HEK293 (cell line): ENCODE measurements at regions not wholly inside any gene's neighbourhood (a gene's known extent, or its start where the extent isn't known, plus 50 kb on each side); places are given as distances from the start of the nearest gene placed in this dataset.

Experiments used
- CTCF ChIA-PET: fragments of 350-600 bp; formaldehyde crosslinking; extraction: SDS; loops from one replicate; lab custom pipeline; 2021; ENCODE audit warnings: antibody characterized with exemption; lab: Yijun Ruan, JAX
- POLR2A ChIA-PET: fragments of 300-600 bp; formaldehyde crosslinking; extraction: SDS; loops from one replicate; lab custom pipeline; 2020; ENCODE audit warnings: antibody characterized with exemption, inconsistent platforms; lab: Yijun Ruan, JAX
- H3K27ac ChIP-seq: fragments of 200-500 bp; sonication (Bioruptor generic); 2 replicates; pipeline ENCODE4 v1.5.1; 2014; ENCODE audit warnings: low read depth, low read length, control low read depth, inconsistent platforms; ENCODE audit errors: extremely low read depth
- H3K36me3 ChIP-seq, 2 experiments: fragments of 200-500 bp in 1 of 2; sonication (Bioruptor generic) in 1 of 2; 1 replicate in 1 of 2; 2 replicates in 1 of 2; pipeline ENCODE4 v1.5.1; 2014 to 2017; ENCODE audit warnings: inconsistent platforms in 2 of 2, low read length in 2 of 2; ENCODE audit not compliant: control insufficient read depth in 2 of 2, insufficient read depth in 1 of 2
- H3K4me1 ChIP-seq: fragments of 200-500 bp; sonication (Bioruptor generic); 2 replicates; pipeline ENCODE4 v1.5.1; 2014; ENCODE audit warnings: mild to moderate bottlenecking, low read length, inconsistent platforms; ENCODE audit not compliant: control insufficient read depth, insufficient read depth
- H3K4me3 ChIP-seq: 2 replicates; pipeline ENCODE4 v1.5.1; 2011; ENCODE audit warnings: low read depth, mild to moderate bottlenecking, control low read depth, low read length, moderate library complexity
- H3K9me3 ChIP-seq: fragments of 200-500 bp; sonication (Bioruptor generic); 2 replicates; pipeline ENCODE4 v1.5.1; 2014; ENCODE audit warnings: low read depth, low read length, inconsistent platforms; ENCODE audit not compliant: control insufficient read depth, insufficient read depth
- ATF2 ChIP-seq: fragments of 450-650 bp; formaldehyde crosslinking; IDR thresholded peaks from 2 replicates; pipeline ENCODE4 v1.5.1; 2016; ENCODE audit warnings: missing biosample characterization, missing genetic modification characterization, low read depth
- GLI4 ChIP-seq: fragments of 450-650 bp; formaldehyde crosslinking; IDR thresholded peaks from 2 replicates; pipeline ENCODE4 v1.5.1; 2016; ENCODE audit warnings: missing biosample characterization, missing genetic modification characterization
- KLF10 ChIP-seq: fragments of 450-650 bp; IDR thresholded peaks from 2 replicates; pipeline ENCODE4 v1.5.1; 2018; ENCODE audit warnings: missing biosample characterization, mild to moderate bottlenecking, missing genetic modification characterization
- PRDM10 ChIP-seq: fragments of 450-650 bp; formaldehyde crosslinking; IDR thresholded peaks from 2 replicates; pipeline ENCODE4 v1.5.1; 2016; ENCODE audit warnings: missing biosample characterization, missing genetic modification characterization
- PRDM6 ChIP-seq: fragments of 450-650 bp; formaldehyde crosslinking; IDR thresholded peaks from 2 replicates; pipeline ENCODE4 v1.5.1; 2017; ENCODE audit warnings: missing biosample characterization, missing genetic modification characterization
- SP3 ChIP-seq: fragments of 450-650 bp; formaldehyde crosslinking; IDR thresholded peaks from 2 replicates; pipeline ENCODE4 v1.5.1; 2016; ENCODE audit warnings: missing biosample characterization, missing genetic modification characterization
- SP7 ChIP-seq: fragments of 450-650 bp; formaldehyde crosslinking; IDR thresholded peaks from 2 replicates; pipeline ENCODE4 v1.5.1; 2016; ENCODE audit warnings: missing biosample characterization, missing genetic modification characterization
- ZBTB1 ChIP-seq: fragments of 450-650 bp; formaldehyde crosslinking; IDR thresholded peaks from 2 replicates; pipeline ENCODE4 v1.5.1; 2016; ENCODE audit warnings: missing biosample characterization, missing genetic modification characterization
- ZBTB10 ChIP-seq: fragments of 450-650 bp; formaldehyde crosslinking; IDR thresholded peaks from 2 replicates; pipeline ENCODE4 v1.5.1; 2016; ENCODE audit warnings: missing biosample characterization, missing genetic modification characterization
- ZBTB26 ChIP-seq: fragments of 450-650 bp; formaldehyde crosslinking; optimal IDR thresholded peaks from 2 replicates; pipeline ENCODE3; 2016; ENCODE audit warnings: missing biosample characterization, mild to moderate bottlenecking, missing genetic modification characterization
- ZFP37 ChIP-seq: fragments of 450-650 bp; formaldehyde crosslinking; IDR thresholded peaks from 2 replicates; pipeline ENCODE4 v1.5.1; 2016; ENCODE audit warnings: missing biosample characterization, missing genetic modification characterization
- ZNF157 ChIP-seq: fragments of 450-650 bp; formaldehyde crosslinking; IDR thresholded peaks from 2 replicates; pipeline ENCODE4 v1.5.1; 2016; ENCODE audit warnings: missing biosample characterization, missing genetic modification characterization
- ZNF223 ChIP-seq: fragments of 450-650 bp; formaldehyde crosslinking; IDR thresholded peaks from 2 replicates; pipeline ENCODE4 v1.5.1; 2016; ENCODE audit warnings: missing biosample characterization, missing genetic modification characterization
- ZNF404 ChIP-seq: fragments of 450-650 bp; formaldehyde crosslinking; IDR thresholded peaks from 2 replicates; pipeline ENCODE4 v1.5.1; 2017; ENCODE audit warnings: missing biosample characterization, missing genetic modification characterization
- ZNF48 ChIP-seq: fragments of 450-650 bp; formaldehyde crosslinking; IDR thresholded peaks from 2 replicates; pipeline ENCODE4 v1.5.1; 2016; ENCODE audit warnings: missing biosample characterization, missing genetic modification characterization
- ZNF521 ChIP-seq: fragments of 450-650 bp; formaldehyde crosslinking; IDR thresholded peaks from 2 replicates; pipeline ENCODE4 v1.5.1; 2017; ENCODE audit warnings: missing biosample characterization, mild to moderate bottlenecking, missing genetic modification characterization
- ZNF600 ChIP-seq: fragments of 450-650 bp; formaldehyde crosslinking; IDR thresholded peaks from 2 replicates; pipeline ENCODE4 v1.5.1; 2016; ENCODE audit warnings: missing biosample characterization, missing genetic modification characterization
- ZNF629 ChIP-seq: fragments of 450-650 bp; formaldehyde crosslinking; IDR thresholded peaks from 2 replicates; pipeline ENCODE4 v1.5.1; 2017; ENCODE audit warnings: missing biosample characterization, missing genetic modification characterization
- ZSCAN4 ChIP-seq: fragments of 450-650 bp; formaldehyde crosslinking; IDR thresholded peaks from 2 replicates; pipeline ENCODE4 v1.5.1; 2017; ENCODE audit warnings: missing biosample characterization, missing genetic modification characterization
- ZSCAN5A ChIP-seq: fragments of 450-650 bp; formaldehyde crosslinking; IDR thresholded peaks from 2 replicates; pipeline ENCODE4 v1.5.1; 2016; ENCODE audit warnings: missing biosample characterization, missing genetic modification characterization

GRCh38 chr18:64332835-64333234 is 183.9 kb upstream of the LINC00305 start (continued):
- TF ChIP-seq ZBTB10 (tag by site-specific recombination) (no peak), ZBTB1 (tag by site-specific recombination) (no peak), ZBTB26 (tag by site-specific recombination) (no peak), PRDM6 (no peak), ZNF629 (tag by site-specific recombination) (no peak), KLF10 (tag by site-specific recombination) (no peak), SP3 (tag by site-specific recombination) (no peak), ZSCAN4 (tag by site-specific recombination) (no peak), ZNF48 (tag by site-specific recombination) (no peak), GLI4 (tag by site-specific recombination) (no peak), ZNF157 (tag by site-specific recombination) (no peak), ZNF223 (tag by site-specific recombination) (no peak)

- CTCF ChIA-PET: no interaction called here
- Histone ChIP-seq H3K27ac (no peak overlapping the region), H3K36me3 (no peaks in the 10 kb centered on the region), H3K9me3 (no peaks in the 10 kb centered on the region), H3K4me1 (no peaks in the 10 kb centered on the region), H3K4me3 (no peak overlapping the region)
- no peak for TF ChIP-seq PRDM10 (tag by site-specific recombination)
- POLR2A ChIA-PET: no interaction called here
Measured at GRCh38 chr18:64331419-64331818, 182.5 kb upstream of the LINC00305 start.

GRCh38 chr18:64330931-64331330 is 182.0 kb upstream of the LINC00305 start:
- no peaks in the 10 kb centered on the region for H3K9me3 ChIP-seq
- no peaks in the 10 kb centered on the region for H3K36me3 ChIP-seq
- no peak overlapping the region for H3K27ac ChIP-seq
- POLR2A ChIA-PET: no interaction called here
- no peak overlapping the region for H3K4me3 ChIP-seq
- TF ChIP-seq ZNF404 (tag by site-specific recombination) (no peak), ZNF600 (tag by site-specific recombination) (no peak), SP7 (tag by site-specific recombination) (no peak), ATF2 (no peak), ZNF521 (tag by site-specific recombination) (no peak), ZFP37 (tag by site-specific recombination) (no peak), ZNF48 (tag by site-specific recombination) (no peak), ZSCAN5A (tag by site-specific recombination) (no peak)
- no peaks in the 10 kb centered on the region for H3K4me1 ChIP-seq
- CTCF ChIA-PET: no interaction called here
